NCI-H2107 treated with DMSO at 0.1 percent for 48 hours (cell line): ENCODE measurements at regions not wholly inside any gene's neighbourhood (a gene's known extent, or its start where the extent isn't known, plus 50 kb on each side); places are given as distances from the start of the nearest gene placed in this dataset.
"Not testable (repeated sequence)": the region's sequence is repeated elsewhere in the genome, so short reads cannot be mapped to it uniquely, and the experiment has no call there.

Experiments
- DNase-seq: peaks from one replicate; lab custom pipeline; 2025; ENCODE audit not compliant: unreplicated experiment; lab: John Stamatoyannopoulos, UW

GRCh38 chr16:87041286-87041685 lies 275.9 kb downstream of the C16orf95 start:
- no peak for DNase-seq

DNA sequence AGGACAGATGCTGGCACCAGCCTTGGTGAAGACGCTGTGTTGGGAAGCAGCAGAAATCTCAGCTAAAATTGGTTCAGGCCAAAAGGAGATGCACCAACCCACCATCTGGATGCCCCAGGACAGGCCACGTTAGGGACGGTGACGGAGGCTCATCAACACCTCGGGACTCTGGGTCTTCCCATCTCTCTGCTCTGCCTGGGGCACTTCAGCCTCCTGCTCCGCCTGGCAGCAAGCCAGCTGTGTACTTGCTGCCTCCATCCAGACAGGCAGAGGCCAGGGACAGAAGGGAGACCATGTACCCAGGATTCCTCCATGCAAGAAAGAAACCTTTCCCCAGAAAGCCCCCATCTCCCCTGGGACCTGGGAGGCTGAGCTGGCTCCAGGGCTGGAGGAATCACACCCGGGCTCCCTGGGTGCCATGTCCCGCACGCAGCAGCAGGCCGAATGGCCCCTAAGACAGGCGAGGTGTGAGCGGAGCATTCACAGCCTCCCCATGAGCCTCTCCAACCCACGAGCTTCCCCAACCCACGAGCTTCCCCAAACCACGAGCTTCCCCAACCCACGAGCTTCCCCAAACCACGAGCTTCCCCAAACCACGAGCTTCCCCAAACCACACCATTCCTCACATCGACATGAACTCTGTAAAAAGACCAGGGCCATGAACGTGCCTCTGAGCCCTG lies 274.5 kb downstream of the C16orf95 start:
- DNase-seq, result peak; percentile 17

GRCh38 chr16:87043231-87044031 lies 273.8 kb downstream of the C16orf95 start:
- peak; percentile 30 for DNase-seq

- DNase-seq, result no peak
These were observed 273.2 kb downstream of the C16orf95 start for GRCh38 chr16:87044032-87044382.

DNA sequence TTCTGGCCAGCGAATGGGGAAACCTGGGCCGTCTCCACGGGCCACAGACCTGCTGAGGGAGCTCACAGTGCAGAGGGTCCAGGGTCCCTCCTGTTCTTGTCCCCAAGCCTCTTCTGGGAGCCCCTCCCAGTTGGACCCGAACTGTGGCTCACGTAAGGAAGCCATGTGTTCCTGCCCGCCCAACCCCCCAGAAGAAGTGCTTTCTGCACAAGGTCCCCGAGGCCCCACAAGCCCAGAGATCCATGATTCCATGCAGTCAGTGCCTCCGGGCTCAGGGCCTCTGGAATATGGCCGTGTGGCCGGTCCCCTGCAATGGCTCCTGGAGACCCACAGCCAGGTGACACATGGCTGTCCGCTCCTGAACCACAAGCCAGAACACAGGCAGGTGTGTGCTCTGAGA lies 272.4 kb downstream of the C16orf95 start:
- no peak for DNase-seq

- no peak for DNase-seq
These were observed 271.6 kb downstream of the C16orf95 start for GRCh38 chr16:87045466-87046216.

- no peak for DNase-seq
These were observed 271.0 kb downstream of the C16orf95 start for GRCh38 chr16:87046235-87046634.

GRCh38 chr16:87047221-87048037 lies 269.8 kb downstream of the C16orf95 start:
- peak; percentile 92 for DNase-seq

DNA sequence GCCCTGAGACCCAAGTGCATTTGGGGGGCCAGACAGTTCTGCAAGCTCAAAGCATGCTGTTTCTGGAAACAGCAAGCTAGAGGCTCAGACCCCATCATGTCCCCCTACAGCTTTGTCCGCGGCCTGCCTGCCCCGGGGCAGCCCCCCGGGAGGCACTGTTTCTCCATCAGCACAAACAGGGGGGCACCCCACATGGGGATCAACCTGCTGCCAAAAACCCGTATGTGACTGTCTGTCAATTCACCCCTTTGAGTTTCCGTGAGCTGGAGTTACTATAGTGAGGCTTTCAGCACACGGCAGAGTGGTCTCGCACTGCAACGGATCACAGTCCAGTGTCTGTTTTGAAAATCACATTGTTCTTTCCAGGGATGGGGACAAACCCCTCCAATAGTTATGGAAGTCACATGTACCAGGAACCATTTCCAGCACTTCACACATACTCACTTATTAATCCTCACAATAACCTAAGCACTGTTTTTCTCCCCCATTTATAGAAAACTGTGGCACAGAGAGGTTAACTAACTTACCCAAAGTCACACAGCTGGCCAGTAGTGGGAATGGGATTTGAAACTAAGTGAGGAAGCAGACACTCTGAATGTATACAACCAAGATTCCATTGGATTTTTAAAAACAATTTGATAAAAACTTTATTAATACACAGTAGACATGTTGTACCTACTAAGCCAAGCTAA lies 269.0 kb downstream of the C16orf95 start:
- no peak for DNase-seq

GRCh38 chr16:87048730-87049115 lies 268.5 kb downstream of the C16orf95 start:
- no peak for DNase-seq

- not testable (repeated sequence) for DNase-seq
These were observed 268.0 kb downstream of the C16orf95 start for GRCh38 chr16:87049216-87049615.

DNA sequence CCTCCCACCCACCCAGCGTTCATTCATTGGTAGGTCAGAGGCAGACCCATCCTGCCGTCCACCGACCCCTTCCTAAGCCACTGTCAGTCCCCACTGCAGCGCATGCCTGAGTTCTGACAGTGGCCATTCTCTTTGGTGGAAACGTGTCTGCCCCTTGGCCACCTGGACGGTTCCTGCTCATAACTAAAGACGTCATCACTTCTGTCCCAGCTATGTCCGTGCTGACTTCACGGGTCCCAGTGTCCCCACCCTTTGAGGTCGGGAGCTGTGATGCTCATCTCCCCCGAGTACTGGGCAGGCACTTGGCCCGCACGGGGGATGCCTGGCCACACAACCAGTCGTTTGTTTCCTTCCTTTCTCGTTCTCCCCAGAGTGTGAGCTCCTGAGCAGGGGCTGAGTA lies 267.1 kb downstream of the C16orf95 start:
- no peak for DNase-seq

GRCh38 chr16:87051526-87052320 lies 265.5 kb downstream of the C16orf95 start:
- no peak for DNase-seq

DNA sequence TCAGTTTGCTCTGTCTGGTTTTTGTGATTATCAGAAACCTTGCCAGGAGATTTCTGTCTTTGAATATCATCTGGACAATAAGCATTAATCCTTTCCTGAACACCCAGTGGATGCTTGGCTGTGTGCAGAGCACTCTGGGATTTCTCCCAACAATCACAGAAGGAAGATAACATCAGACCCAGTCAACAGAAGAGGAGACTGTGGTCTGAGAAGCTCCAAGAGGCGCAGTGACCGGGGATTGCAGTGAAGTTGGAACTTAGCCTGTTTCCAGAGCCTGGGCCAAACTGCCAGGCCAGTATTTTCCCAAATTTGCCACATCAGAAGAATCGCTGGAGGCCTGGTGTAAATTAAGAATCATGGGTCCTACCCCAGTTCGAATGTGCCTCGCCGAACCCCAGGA lies 264.7 kb downstream of the C16orf95 start:
- no peak for DNase-seq

GRCh38 chr16:87053016-87053982 lies 263.9 kb downstream of the C16orf95 start:
- DNase-seq, result no peak

- DNase-seq, result no peak
These were observed 263.0 kb downstream of the C16orf95 start for GRCh38 chr16:87054154-87054553.

GRCh38 chr16:87054856-87055255 lies 262.3 kb downstream of the C16orf95 start:
- no peak for DNase-seq

DNA sequence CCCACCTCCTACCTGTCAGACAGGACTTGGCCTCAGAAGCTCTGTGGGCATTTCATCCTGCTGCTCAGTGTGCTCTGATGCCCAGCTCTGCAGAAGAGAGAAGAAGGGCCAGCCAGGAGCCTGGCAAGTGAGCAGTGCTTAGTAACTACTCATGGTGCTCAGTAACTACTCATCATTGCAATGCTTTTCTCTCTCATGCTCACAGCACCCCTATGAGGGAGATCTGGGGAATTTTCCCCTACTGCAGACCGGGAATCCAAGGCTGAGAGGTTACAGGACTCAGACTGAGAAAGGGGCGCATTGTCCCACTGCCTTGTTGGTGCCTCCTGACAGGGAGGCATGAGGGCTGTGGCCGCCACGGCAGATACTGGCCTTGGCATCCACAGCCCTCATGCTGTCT lies 261.1 kb downstream of the C16orf95 start:
- no peak for DNase-seq

DNA sequence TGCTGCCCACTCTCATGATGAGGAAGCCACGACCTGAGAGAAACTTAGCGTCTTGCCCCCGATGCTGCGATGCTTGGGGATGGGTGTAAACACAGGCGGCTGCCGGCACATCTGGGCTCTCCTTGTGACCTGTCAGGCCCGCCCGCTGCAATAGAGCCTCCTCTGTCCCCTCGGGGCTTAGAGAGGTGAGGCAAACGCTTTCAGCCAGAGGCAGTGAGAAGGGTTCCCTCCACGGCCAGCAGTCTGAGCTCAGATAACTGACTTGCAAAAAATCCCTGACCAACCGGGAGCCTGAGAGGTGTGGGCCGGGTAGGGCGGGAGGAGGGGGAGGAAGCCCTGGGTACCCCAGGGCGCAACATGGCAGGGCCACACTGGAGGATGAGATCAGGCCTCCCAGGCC lies 260.6 kb downstream of the C16orf95 start:
- DNase-seq, result no peak
